ENCODE measurements at regions not wholly inside any gene's neighbourhood (a gene's known extent, or its start where the extent isn't known, plus 50 kb on each side); places are given as distances from the start of the nearest gene placed in this dataset.

DNA sequence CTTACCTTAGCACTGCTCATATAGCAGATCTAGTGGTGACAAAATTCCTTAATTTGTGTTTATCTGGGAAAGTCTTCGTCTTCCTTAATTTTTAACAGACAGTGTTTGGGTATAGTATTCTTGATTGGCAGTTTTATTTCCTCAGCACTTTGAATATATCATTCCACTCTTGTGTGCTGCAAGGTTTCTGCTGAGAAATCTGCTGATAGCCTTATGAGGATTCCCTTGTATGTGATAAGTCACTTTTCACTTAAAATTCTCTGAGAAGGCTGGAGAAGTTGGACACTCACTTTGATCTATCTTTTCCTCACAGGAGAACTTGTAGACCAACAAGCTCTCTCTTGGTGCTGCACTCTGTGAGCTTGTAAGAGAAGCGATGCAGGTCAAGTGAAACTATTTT lies 306.1 kb upstream of the RTL1 start:
- TF ChIP-seq POLR2A (IDR thresholded peaks at IDR 0.05; ENCODE audit: low read length), result no peak
- no peak for TF ChIP-seq GATA1 (IDR thresholded peaks at IDR 0.05; ENCODE audit: low read depth, low read length)
